H9 (cell line): ENCODE measurements at regions not wholly inside any gene's neighbourhood (a gene's known extent, or its start where the extent isn't known, plus 50 kb on each side); places are given as distances from the start of the nearest gene placed in this dataset.

Source experiments
- DNase-seq: peaks from one replicate; pipeline ENCODE4 v3.0.0-alpha.2; 2017
- H2AFZ ChIP-seq: one replicate; pipeline ENCODE4 v1.6.1; 2013; ENCODE audit warnings: mild to moderate bottlenecking, low read length, control low read depth, moderate library complexity
- H2AK5ac ChIP-seq: 2 replicates; pipeline ENCODE4 v1.6.1; 2013; ENCODE audit warnings: low read length, control low read depth, mixed read lengths; ENCODE audit not compliant: insufficient read length
- H2BK120ac ChIP-seq: one replicate; pipeline ENCODE4 v1.6.1; 2013; ENCODE audit warnings: low read depth, mild to moderate bottlenecking, low read length, control low read depth, inconsistent platforms; ENCODE audit not compliant: poor library complexity, severe bottlenecking
- H2BK12ac ChIP-seq: 2 replicates; pipeline ENCODE4 v1.6.1; 2013; ENCODE audit warnings: low read length, control low read depth, mixed read lengths, low read depth; ENCODE audit not compliant: insufficient read length
- H2BK15ac ChIP-seq: 2 replicates; pipeline ENCODE4 v1.6.1; 2013; ENCODE audit warnings: low read depth, low read length, control low read depth
- H2BK20ac ChIP-seq: one replicate; pipeline ENCODE4 v1.6.1; 2013; ENCODE audit warnings: low read depth, mild to moderate bottlenecking, low read length, control low read depth, inconsistent platforms; ENCODE audit not compliant: poor library complexity, severe bottlenecking
- H2BK5ac ChIP-seq: 2 replicates; pipeline ENCODE4 v1.6.1; 2013; ENCODE audit warnings: low read length, control low read depth, mixed read lengths; ENCODE audit not compliant: insufficient read length
- H3K14ac ChIP-seq: 2 replicates; pipeline ENCODE4 v1.6.1; 2013; ENCODE audit warnings: low read length, control low read depth; ENCODE audit not compliant: insufficient read depth
- H3K18ac ChIP-seq: 2 replicates; pipeline ENCODE4 v1.6.1; 2013; ENCODE audit warnings: low read depth, mild to moderate bottlenecking, mixed read lengths, low read length, control low read depth; ENCODE audit not compliant: insufficient read length
- H3K23ac ChIP-seq: 2 replicates; pipeline ENCODE4 v1.6.1; 2013; ENCODE audit warnings: low read length, control low read depth, mixed read lengths, low read depth; ENCODE audit not compliant: insufficient read length
- H3K23me2 ChIP-seq: 2 replicates; pipeline ENCODE4 v1.6.1; 2013; ENCODE audit warnings: low read depth, mild to moderate bottlenecking, mixed read lengths, low read length, control low read depth; ENCODE audit not compliant: insufficient read length, poor library complexity, severe bottlenecking
- H3K27ac ChIP-seq: 2 replicates; pipeline ENCODE4 v1.5.1; 2013; ENCODE audit warnings: low read length, control low read depth, mixed read lengths, low read depth; ENCODE audit not compliant: insufficient read length
- H3K27me3 ChIP-seq: 2 replicates; pipeline ENCODE4 v1.6.1; 2013; ENCODE audit warnings: low read length, control low read depth, inconsistent platforms; ENCODE audit not compliant: insufficient read depth
- H3K4ac ChIP-seq: 2 replicates; pipeline ENCODE4 v1.6.1; 2013; ENCODE audit warnings: low read depth, mild to moderate bottlenecking, control low read depth, inconsistent platforms, low read length, moderate library complexity
- H3K4me1 ChIP-seq: 2 replicates; pipeline ENCODE4 v1.6.1; 2013; ENCODE audit warnings: low read length, control low read depth, inconsistent platforms; ENCODE audit not compliant: insufficient read depth
- H3K4me2 ChIP-seq: 2 replicates; pipeline ENCODE4 v1.6.1; 2013; ENCODE audit warnings: low read length, control low read depth, mixed read lengths; ENCODE audit not compliant: insufficient read length, insufficient read depth
- H3K56ac ChIP-seq: 2 replicates; pipeline ENCODE4 v1.6.1; 2013; ENCODE audit warnings: low read depth, mild to moderate bottlenecking, mixed read lengths, low read length, control low read depth; ENCODE audit not compliant: insufficient read length
- H3K79me1 ChIP-seq: 2 replicates; pipeline ENCODE4 v1.6.1; 2013; ENCODE audit warnings: low read depth, mild to moderate bottlenecking, moderate library complexity, low read length, control low read depth, inconsistent platforms; ENCODE audit not compliant: insufficient read depth, poor library complexity, severe bottlenecking
- H3K79me2 ChIP-seq: 2 replicates; pipeline ENCODE4 v1.6.1; 2013; ENCODE audit warnings: low read length, control low read depth, inconsistent platforms; ENCODE audit not compliant: insufficient read depth
- H3K9ac ChIP-seq: 2 replicates; pipeline ENCODE4 v1.6.1; 2013; ENCODE audit warnings: low read length, control low read depth, mixed read lengths; ENCODE audit not compliant: insufficient read length; ENCODE audit errors: extremely low read depth
- H3K9me3 ChIP-seq: one replicate; pipeline ENCODE4 v1.6.1; 2013; ENCODE audit warnings: low read depth, low read length, inconsistent platforms; ENCODE audit not compliant: control insufficient read depth
- H3T11ph ChIP-seq: one replicate; pipeline ENCODE4 v1.6.1; 2013; ENCODE audit warnings: mild to moderate bottlenecking, low read length, control low read depth, inconsistent platforms
- H4K20me1 ChIP-seq: one replicate; pipeline ENCODE4 v1.6.1; 2013; ENCODE audit not compliant: control insufficient read depth, insufficient read length, insufficient read depth
- H4K5ac ChIP-seq: 2 replicates; pipeline ENCODE4 v1.6.1; 2013; ENCODE audit warnings: low read depth, mild to moderate bottlenecking, mixed read lengths, low read length, control low read depth; ENCODE audit not compliant: insufficient read length
- H4K8ac ChIP-seq: replicated peaks from 2 replicates; pipeline ENCODE4 v1.6.1; 2013; ENCODE audit warnings: low read length, control low read depth, mixed read lengths, low read depth; ENCODE audit not compliant: insufficient read length
- H4K91ac ChIP-seq: 2 replicates; pipeline ENCODE4 v1.6.1; 2013; ENCODE audit warnings: low read depth, mild to moderate bottlenecking, moderate library complexity, mixed read lengths, low read length, control low read depth; ENCODE audit not compliant: insufficient read length
- H3K27ac Mint-ChIP-seq, 3 experiments: 2 replicates in 2 of 3; 3 replicates in 1 of 3; pipeline ENCODE4 v1.8.0; 2020 to 2021; ENCODE audit warnings: mixed read lengths in 3 of 3, mild to moderate bottlenecking in 1 of 3, moderate library complexity in 1 of 3
- H3K27me3 Mint-ChIP-seq: 2 replicates; pipeline ENCODE4 v1.8.0; 2021; ENCODE audit warnings: low read depth, mild to moderate bottlenecking, moderate library complexity, mixed read lengths
- H3K36me3 Mint-ChIP-seq, 3 experiments: 2 replicates in 2 of 3; 3 replicates in 1 of 3; pipeline ENCODE4 v1.8.0; 2020 to 2021; ENCODE audit warnings: low read depth in 3 of 3, mixed read lengths in 3 of 3; ENCODE audit not compliant: insufficient read depth in 1 of 3
- H3K4me1 Mint-ChIP-seq, 2 experiments: 2 replicates each; pipeline ENCODE4 v1.8.0; 2020; ENCODE audit warnings: mixed read lengths in 2 of 2
- H3K4me3 Mint-ChIP-seq, 2 experiments: 2 replicates in 1 of 2; 3 replicates in 1 of 2; pipeline ENCODE4 v1.8.0; 2020 to 2021; ENCODE audit warnings: mild to moderate bottlenecking in 2 of 2, mixed read lengths in 2 of 2, moderate library complexity in 1 of 2
- H3K9me3 Mint-ChIP-seq, 2 experiments: 2 replicates in 1 of 2; 3 replicates in 1 of 2; pipeline ENCODE4 v1.8.0; 2020; ENCODE audit warnings: mild to moderate bottlenecking in 2 of 2, mixed read lengths in 2 of 2, moderate library complexity in 1 of 2
- WGBS: extraction: QIAGEN DNeasy Blood & Tissue Kit; methylation state at CpG from one replicate; pipeline ENCODE4 v1.1.7; 2013; ENCODE audit warnings: missing lambda C conversion rate, low lambda C conversion rate, mixed read lengths; ENCODE audit not compliant: insufficient read length; ENCODE audit errors: extremely low coverage; 5-methylcytosine and 5-hydroxymethylcytosine counted together
- TF ChIP-seq, protein P1 (sequence below): fragments of 200-600 bp; sonication (generic); conservative IDR thresholded peaks from 3 replicates; pipeline ENCODE4 v1.8.0; 2021; ENCODE audit warnings: antibody characterized with exemption, mild to moderate bottlenecking

DNA sequence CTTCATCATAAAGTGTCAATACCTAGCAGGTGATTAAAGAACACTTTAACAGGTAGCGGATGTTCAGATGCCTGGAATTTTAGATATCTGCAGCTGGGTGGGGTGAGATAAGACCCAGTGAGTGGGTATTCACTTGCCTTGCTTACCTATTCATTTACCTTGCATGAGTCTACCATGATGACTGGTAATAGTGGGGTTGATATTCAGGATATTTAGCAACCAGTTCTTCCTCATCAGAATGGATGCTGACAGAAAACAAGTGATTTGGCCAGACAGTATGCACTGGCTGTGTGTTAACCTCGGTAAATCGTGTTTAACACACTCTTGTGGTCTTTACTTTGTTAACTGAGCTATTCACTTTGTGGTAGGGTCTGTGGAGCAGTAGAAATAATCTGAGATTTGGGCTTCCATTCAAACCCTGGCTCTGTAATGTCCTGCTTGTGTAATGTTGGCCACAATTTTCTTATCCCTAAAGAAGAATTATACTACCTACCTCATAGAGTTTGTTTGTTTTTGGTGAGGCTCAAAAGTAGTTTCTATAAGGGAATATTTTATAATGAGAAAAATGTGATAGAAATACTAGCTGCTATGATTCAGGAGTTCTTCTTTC lies 391.9 kb upstream of the TBL1XR1 start:
- H3K4me1 ChIP-seq, result no peaks in the 10 kb centered on the region; the same call in 1 of the 2 replicates
- no peak overlapping the region for H3K9ac ChIP-seq
- H2BK5ac ChIP-seq, result no peak overlapping the region
- no peaks in the 10 kb centered on the region for H3K9me3 ChIP-seq
- H2BK20ac ChIP-seq, result no peak overlapping the region
- Mint-ChIP-seq H3K27me3 (no peaks in the 10 kb centered on the region; the same call in 1 of the 2 replicates), H3K4me3 (no peak overlapping the region), H3K9me3 (peaks cover 7 to 15% of the 10 kb centered on the region in 2 experiments), H3K36me3 (peaks cover 2 to 11% (median 5%) of the 10 kb centered on the region in 3 experiments; a peak in 5 of 7 replicates), H3K27ac (no peak overlapping the region), H3K4me1 (peaks cover 15 to 23% of the 10 kb centered on the region in 2 experiments)
- no peak overlapping the region for H2BK15ac ChIP-seq
- no CpG with 5 or more reads among the region's 3 CpGs for WGBS
- H3K18ac ChIP-seq, result no peak overlapping the region
- no peak overlapping the region for H3K14ac ChIP-seq
- TF ChIP-seq, protein P1, sequence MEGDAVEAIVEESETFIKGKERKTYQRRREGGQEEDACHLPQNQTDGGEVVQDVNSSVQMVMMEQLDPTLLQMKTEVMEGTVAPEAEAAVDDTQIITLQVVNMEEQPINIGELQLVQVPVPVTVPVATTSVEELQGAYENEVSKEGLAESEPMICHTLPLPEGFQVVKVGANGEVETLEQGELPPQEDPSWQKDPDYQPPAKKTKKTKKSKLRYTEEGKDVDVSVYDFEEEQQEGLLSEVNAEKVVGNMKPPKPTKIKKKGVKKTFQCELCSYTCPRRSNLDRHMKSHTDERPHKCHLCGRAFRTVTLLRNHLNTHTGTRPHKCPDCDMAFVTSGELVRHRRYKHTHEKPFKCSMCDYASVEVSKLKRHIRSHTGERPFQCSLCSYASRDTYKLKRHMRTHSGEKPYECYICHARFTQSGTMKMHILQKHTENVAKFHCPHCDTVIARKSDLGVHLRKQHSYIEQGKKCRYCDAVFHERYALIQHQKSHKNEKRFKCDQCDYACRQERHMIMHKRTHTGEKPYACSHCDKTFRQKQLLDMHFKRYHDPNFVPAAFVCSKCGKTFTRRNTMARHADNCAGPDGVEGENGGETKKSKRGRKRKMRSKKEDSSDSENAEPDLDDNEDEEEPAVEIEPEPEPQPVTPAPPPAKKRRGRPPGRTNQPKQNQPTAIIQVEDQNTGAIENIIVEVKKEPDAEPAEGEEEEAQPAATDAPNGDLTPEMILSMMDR, result no peak
- no peaks in the 10 kb centered on the region for H3K79me2 ChIP-seq
- no peak overlapping the region for H2BK120ac ChIP-seq
- no peak overlapping the region for H2BK12ac ChIP-seq
- H4K91ac ChIP-seq, result no peak overlapping the region
- no peak overlapping the region for H3K23ac ChIP-seq
- no peaks in the 10 kb centered on the region for H4K20me1 ChIP-seq
- no peak overlapping the region for H2AK5ac ChIP-seq
- no peaks in the 10 kb centered on the region for H3K79me1 ChIP-seq
- H3K4ac ChIP-seq, result no peak overlapping the region
- no peak overlapping the region for H3T11ph ChIP-seq
- H2AFZ ChIP-seq, result no peak overlapping the region
- no peak overlapping the region for H3K56ac ChIP-seq
- no peaks in the 10 kb centered on the region; the same call in 1 of the 2 replicates for H3K27me3 ChIP-seq
- H3K27ac ChIP-seq, result no peak overlapping the region
- no peak for DNase-seq
- no peaks in the 10 kb centered on the region for H3K23me2 ChIP-seq
- no peak overlapping the region for H4K5ac ChIP-seq
- no peak overlapping the region for H4K8ac ChIP-seq
- no peak overlapping the region for H3K4me2 ChIP-seq
